Activated CD8-positive, alpha-beta memory T cell treated with anti-CD3 and anti-CD28 coated beads for 4 hours (primary cell): ENCODE measurements at regions not wholly inside any gene's neighbourhood (a gene's known extent, or its start where the extent isn't known, plus 50 kb on each side); places are given as distances from the start of the nearest gene placed in this dataset.
"Not testable (repeated sequence)": the region's sequence is repeated elsewhere in the genome, so short reads cannot be mapped to it uniquely, and the experiment has no call there.

ENCODE experiments used
- DNase-seq, 2 donors: peaks; one replicate each; pipeline ENCODE4 v3.0.0-alpha.2; 2020; ENCODE audit warnings: low read depth in 2 of 2

DNA sequence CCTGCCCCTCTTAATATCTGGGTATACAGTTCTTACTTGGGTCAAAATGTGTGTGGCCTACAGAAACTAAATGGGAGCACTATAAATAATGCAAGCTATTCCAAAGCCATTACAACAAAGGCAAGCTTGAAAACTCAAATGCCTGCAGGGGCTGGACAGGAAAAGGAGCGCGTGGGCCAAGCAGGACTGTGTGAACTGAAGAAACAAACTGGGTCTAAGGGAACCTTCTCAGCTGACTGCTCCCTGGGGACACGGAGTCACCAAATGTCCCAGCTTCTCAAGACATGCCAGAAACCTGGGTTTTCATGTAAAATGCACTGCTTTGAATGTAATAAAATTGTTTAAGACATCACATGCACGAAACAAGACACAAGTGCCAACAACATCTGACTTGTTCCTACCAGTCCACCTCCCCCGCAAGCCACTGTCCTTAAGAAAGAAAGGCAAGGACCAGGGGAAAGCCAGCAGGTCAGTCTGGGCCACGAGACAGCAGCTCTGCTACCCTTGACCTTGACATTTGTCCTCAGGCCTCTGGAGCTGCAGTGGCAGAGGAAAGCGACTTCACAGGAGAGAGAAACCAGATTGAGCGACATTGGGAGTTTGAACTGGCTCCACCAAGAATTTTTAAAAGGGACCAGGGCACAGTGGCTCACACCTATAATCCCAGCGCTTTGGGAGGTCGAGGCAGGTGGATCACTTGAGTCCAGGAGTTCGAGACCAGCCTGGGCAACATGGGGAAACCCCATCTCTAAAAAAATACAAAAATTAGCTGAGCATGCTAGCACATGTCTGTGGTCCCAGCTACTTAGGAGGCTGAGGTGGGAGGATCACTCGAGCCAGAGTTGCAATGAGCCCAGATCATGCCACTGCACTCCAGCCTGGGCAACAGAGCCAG, 89.7 kb upstream of the SH3BP4 start:
- DNase-seq: no peak

GRCh38 chr2:234859330-234859872, 92.4 kb upstream of the SH3BP4 start:
- not testable (repeated sequence) for DNase-seq

DNA sequence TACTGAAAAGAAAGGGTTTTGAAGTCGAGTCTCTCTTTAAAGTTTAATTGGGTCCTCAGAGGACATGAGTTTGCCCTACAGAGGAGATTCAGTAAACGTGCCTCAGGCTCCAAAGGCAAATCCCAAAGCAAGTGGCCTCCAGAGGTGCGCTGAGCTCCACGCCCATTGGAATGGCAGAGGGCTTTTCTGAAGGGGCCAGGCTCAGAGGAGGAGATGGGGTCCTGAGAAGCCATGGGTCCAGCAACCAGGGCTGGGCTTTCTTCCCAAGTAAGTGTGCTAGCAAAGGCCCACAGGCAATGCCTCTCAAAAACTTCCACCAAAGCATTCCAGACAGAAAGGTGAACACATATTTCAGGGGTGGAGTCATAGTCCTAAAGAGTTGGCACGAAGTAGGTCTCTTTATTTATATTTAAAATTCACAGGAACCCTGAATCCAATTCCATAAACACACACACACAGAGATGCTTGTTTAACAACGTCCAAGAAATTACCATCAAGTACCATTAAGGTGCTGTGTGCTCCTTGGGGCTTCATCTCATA, 93.0 kb upstream of the SH3BP4 start:
- DNase-seq: no peak

DNA sequence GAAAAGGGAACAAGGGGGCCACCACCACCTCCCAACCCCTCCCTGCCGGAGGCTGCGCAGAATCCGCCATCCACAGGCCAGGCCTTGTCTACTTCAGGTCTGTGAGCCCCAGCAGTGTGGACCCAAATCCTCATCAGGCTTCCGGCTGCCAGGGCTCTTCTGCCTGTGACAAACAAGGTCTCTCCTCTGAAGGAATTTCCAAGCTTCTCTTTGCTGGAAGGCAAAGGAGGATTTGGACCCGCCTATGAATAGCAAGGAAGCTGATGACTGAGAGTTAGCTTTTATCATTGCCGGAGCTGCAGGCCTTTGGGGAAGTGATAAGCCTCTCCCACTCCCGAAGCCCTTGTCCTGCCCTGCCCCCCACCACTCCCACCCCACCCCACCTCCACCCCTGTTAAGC, 93.7 kb upstream of the SH3BP4 start:
- DNase-seq: no peak

GRCh38 chr2:234853729-234854128, 98.1 kb upstream of the SH3BP4 start:
- no peak for DNase-seq

GRCh38 chr2:234852941-234853340, 98.9 kb upstream of the SH3BP4 start:
- DNase-seq: no peak

DNA sequence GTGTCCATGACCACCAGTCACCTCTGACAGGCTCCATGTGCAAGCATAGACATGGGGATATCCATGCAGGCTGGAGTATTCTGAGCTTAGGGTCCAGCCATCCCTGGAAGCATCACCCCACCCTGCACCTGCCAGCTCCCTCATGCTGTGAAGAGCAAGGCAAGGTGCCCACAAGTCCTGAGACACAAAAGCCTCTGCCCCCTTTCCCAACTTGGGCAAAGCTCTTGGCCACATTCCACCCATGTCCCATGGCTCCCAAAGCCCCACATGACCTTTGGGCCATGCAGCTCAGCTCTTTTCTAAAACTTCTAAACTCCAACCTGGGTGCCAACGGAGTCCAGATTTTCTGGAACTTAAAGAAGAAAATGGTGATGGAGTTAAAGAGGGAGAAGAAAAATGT, 99.8 kb upstream of the SH3BP4 start:
- DNase-seq: no peak

DNA sequence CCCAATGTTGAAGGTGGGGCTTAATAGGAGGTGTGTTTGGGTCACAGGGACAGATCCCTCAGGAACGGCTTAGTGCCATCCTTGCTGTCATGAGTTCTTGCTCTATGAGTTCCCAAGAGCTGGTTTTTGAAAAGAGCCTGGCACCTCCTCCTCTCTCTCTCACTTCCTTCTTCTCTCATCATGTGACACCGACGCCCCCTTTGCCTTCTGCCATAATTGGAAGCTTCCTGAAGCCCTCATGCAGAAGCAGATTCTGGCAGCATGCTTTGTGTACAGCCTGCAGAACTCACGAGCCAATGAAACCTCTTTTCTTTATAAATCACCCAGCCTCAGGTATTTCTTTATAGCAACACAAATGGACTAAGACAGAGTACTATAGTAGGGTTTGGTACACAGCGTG, 100.4 kb upstream of the SH3BP4 start:
- DNase-seq: no peak

DNA sequence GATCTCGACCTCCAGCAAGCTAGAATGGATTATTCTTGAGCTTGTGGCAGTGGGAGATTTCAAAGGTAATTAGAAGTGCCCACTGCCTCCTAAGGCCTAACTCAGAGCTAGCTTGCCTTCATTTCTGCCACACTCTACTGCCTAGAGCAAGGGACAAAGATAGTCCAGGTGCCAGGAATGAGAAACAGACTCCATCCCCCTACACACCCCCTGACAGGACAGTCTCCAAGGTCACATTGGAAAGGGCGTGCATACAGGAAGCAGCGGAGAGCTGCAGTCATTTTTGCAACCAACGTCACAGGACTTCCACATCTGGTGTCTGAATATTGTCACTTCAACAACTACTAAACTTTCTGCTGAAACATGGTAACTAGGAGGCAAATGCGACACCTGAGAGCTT, 101.0 kb upstream of the SH3BP4 start:
- no peak for DNase-seq

DNA sequence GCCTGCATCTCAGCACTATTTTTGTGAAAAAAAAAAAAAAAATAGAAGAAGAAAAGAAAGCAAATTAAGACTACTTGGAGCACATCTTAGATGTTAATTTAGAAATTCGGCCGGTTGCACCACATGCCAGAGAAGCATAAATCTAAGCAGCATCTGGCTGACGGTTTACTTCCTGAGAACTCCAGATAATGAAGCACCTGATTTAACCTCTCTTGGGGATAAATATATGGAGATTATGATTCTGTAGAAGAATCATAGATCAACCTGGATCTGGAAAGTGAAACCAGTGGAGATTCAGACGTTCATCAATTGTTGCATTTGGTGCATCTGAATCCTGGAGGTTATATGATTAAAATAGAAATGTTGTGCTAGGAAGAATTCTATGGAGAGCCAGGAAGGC, 102.1 kb upstream of the SH3BP4 start:
- DNase-seq: no peak

GRCh38 chr2:234848578-234848977, 103.2 kb upstream of the SH3BP4 start:
- no peak for DNase-seq

DNA sequence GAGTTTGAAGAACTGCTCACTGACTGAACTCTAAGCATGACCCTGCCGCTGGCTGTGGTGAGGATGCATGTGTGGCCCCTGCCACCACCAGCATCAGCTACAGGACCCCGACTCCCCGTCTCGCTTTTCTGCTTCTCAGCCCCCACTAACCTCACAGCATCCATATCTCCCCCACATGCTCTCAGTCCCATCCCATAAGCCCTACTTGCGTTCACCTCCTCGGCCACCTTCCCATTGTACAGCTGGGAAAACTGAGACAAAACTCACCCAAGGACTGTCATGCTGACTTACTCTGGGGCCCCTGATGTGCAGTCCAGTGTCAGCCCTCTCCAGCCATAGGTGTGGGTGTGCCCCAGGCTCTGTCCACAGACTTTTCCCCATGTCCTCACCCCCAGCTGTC, 104.2 kb upstream of the SH3BP4 start:
- no peak for DNase-seq

DNA sequence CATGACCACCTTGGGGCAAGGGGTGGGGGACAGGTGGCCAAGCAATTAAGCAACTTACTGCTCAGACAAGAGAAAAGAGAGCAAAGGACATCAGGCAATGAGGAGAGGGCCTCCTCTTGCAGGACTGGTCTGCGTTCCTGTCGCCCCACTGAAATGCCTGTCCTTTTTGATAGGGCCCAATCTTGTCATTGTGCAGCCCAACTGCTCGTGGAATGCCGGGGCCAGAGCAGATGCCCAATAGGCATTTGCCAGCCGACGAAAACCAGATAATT, 104.5 kb upstream of the SH3BP4 start:
- no peak for DNase-seq

DNA sequence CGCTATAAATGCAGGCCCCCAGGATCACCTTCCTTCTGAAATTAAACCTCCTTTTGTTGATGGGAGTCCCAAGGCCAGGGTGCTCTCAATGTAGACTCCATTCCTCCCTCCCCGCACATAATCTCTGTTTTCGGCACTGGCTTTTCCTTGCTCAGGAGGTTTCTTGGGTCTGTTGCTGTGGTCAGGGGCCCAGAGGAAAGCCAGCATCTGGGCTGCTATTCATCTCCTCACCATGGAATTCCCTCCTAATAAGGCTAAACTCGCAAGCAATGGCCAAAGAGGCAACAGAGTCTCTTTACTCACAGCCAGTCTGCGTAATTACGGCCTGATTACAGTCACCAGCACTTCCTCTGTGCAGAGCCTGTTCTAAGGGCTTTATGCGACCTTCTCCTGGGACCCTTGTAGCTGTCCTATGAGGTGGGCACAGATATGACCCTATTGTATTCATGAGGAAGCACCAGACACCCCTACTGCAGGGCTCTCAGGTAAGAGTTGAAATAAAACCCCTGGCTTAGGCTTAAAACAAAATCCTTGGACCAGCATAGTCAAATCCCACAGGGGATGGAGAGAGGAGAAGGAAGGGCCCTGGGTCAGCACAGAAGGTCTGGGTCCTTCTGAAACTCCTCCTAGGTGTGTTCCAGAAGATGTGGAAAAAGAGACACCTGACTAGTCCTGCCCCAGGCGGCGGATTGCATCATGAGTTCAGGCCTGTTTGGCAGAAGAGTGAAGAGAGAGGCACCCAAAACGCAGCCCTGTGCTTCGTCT, 105.0 kb upstream of the SH3BP4 start:
- no peak for DNase-seq

GRCh38 chr2:234845602-234846590, 105.9 kb upstream of the SH3BP4 start:
- DNase-seq: no peak

DNA sequence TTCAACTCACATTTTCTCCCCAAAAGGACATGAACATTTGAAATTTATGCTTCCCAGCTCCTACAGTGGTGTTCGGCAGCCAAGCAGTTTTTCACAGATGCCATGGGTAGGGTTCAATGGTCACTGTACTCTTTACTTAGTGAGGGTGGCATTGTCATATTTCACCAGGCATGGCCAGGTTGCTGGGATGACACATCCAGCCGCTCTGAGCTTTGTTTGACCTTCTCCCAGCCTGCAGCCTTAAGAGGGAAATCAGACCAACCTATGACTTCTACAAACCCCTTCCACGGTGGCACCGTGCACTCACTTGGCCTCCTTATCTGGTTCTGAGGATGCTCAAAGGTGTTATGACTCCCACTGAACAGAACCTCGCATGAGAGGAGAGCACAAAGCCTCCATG, 108.4 kb upstream of the SH3BP4 start:
- DNase-seq: no peak

DNA sequence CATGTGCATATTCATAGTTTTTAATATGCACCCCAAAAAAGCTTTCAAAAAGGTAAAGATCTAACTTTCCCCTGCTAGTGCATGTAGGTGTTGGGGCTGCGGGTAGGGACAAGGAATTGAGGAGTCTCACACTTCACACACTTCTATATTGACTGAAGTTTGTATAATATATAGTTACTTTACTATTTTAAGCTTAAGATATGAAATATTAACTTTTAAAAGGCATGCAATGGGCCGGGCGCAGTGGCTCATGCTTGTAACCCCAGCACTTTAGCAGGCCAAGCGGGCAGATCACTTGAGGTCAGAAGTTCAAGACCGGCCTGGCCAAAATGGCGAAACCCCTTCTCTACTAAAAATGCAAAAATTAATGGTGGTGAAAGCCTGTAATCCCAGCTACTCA, 109.1 kb upstream of the SH3BP4 start:
- DNase-seq: no peak

- DNase-seq: no peak
Observed at GRCh38 chr2:234841321-234842015, 110.3 kb upstream of the SH3BP4 start.

DNA sequence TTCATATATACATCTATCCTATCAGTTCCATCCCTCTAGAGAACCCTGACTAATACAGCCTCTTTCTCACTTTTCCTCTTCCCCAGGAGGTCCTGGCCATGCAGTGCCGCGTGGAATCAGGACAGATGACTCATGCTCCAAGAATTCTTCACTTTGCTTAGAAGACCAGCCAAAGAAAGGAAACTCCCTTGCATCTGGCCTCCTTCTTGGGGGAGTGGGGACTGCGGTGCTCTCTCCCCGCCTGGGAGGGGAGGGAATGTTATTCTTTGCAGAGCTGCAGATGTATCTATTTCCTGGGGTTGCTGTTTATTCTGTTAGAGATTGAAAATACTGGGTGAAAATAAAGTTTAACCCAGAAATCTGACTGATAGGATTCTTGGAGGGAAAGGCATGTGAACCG, 111.5 kb upstream of the SH3BP4 start:
- no peak for DNase-seq

DNA sequence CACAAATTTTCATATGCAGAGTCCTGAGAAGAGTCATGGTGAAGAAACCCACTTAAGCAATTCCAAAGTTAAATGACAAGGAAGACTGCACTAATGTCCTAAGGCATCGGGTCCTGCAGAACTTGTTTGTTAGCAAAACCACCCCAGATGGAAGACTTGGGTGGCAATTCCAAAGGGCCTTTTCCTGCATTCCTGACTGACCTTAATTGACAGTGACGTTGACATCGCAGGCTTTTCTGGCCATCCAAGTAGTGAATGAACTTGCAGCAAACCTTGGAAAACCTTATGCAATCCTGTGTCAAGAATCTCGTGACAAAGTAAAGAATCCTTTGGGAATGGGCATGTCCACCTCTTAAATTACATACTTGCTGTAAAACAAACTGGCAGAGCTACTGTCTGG, 112.5 kb upstream of the SH3BP4 start:
- DNase-seq: no peak

GRCh38 chr2:234836271-234836670, 115.5 kb upstream of the SH3BP4 start:
- no peak for DNase-seq
